ENCODE measurements at regions not wholly inside any gene's neighbourhood (a gene's known extent, or its start where the extent isn't known, plus 50 kb on each side); places are given as distances from the start of the nearest gene placed in this dataset.

DNA sequence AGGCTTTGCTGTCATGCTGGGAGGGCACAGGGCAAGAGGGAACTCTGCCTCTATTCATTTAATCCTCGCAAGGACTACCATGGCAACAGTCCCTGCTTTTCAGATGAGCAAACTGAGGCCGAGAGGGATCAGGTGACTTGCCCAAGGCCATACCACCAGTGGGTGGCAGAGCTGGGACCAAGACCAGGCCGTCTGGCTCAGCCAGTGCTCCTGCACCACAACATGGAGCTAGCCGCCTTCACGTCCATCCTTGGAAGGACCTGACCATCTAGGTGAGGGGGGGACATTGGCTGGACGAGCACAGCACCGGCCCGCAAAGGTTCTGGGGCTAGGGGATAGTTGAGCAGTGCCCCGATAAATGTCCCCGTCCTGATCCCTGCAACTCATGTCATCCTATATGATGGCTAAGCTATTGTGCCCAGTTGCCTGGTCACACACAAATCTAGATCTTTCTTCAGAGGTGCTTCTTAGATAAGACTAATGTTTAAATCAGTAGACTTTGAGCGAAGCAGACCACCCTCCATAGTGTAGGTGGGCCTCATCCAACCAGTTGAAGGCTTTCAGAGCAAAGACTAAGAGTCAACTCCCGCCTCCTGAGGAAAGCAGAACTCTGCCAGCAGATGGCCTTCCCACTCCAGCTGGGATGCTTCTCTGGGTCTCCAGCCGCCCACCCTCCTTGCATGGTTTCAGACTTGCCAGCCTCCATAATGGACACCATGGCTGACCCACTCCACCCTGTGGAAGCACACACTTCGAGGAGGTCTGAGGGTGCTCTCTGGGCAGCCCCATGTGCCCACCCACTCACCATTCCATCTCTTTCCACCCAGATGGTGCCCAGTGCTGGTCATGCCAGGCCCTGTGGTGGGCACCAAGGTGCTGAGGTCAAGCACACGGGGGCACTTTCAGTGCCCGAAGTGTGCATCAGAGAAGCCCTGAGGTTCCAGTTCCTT, 214.8 kb upstream of the RAB6C start:
- Histone ChIP-seq H3K36me3 (ENCODE audit: control insufficient read depth, insufficient read depth, low read length) (no peaks in the 10 kb centered on the region), H3K9ac (no peak overlapping the region), H3K4me3 (ENCODE audit: low read depth, low read length) (no peak overlapping the region), H3K27ac (no peak overlapping the region), H3K27me3 (ENCODE audit: control insufficient read depth, insufficient read depth, low read length) (no peaks in the 10 kb centered on the region), H3K79me2 (no peaks in the 10 kb centered on the region), H3K4me2 (ENCODE audit: low read length) (no peak overlapping the region), H3K4me1 (no peaks in the 10 kb centered on the region), H3K9me3 (ENCODE audit: control insufficient read depth, low read length) (no peaks in the 10 kb centered on the region), H2AFZ (no peak overlapping the region)
- TF ChIP-seq CTCF (IDR thresholded peaks at IDR 0.05) = no peak

GRCh38 chr2:129765326-129765677, 214.2 kb upstream of the RAB6C start:
- no peaks in the 10 kb centered on the region for H3K79me2 ChIP-seq

GRCh38 chr2:129765678-129766351, 213.7 kb upstream of the RAB6C start:
- no peaks in the 10 kb centered on the region for H3K27me3 ChIP-seq (ENCODE audit: control insufficient read depth, insufficient read depth, low read length)
- H2AFZ ChIP-seq = no peak overlapping the region
- no peaks in the 10 kb centered on the region for H3K4me1 ChIP-seq
- H3K79me2 ChIP-seq = no peaks in the 10 kb centered on the region
- TF ChIP-seq CTCF (IDR thresholded peaks at IDR 0.05) = no peak
- H3K4me2 ChIP-seq (ENCODE audit: low read length) = no peak overlapping the region
- H3K4me3 ChIP-seq (ENCODE audit: low read depth, low read length) = no peak overlapping the region
- no peaks in the 10 kb centered on the region for H3K9me3 ChIP-seq (ENCODE audit: control insufficient read depth, low read length)
- no peak overlapping the region for H3K27ac ChIP-seq
- H3K36me3 ChIP-seq (ENCODE audit: control insufficient read depth, insufficient read depth, low read length) = no peaks in the 10 kb centered on the region
- H3K9ac ChIP-seq = no peak overlapping the region

More at GRCh38 chr2:129765326-129765677, 214.2 kb upstream of the RAB6C start:
- H3K27me3 ChIP-seq (ENCODE audit: control insufficient read depth, insufficient read depth, low read length) = no peaks in the 10 kb centered on the region
- no peak overlapping the region for H3K9ac ChIP-seq
- H3K4me3 ChIP-seq (ENCODE audit: low read depth, low read length) = no peak overlapping the region
- no peak overlapping the region for H3K27ac ChIP-seq
- no peaks in the 10 kb centered on the region for H3K4me1 ChIP-seq
- no peaks in the 10 kb centered on the region for H3K36me3 ChIP-seq (ENCODE audit: control insufficient read depth, insufficient read depth, low read length)
- H2AFZ ChIP-seq = no peak overlapping the region
- H3K9me3 ChIP-seq (ENCODE audit: control insufficient read depth, low read length) = no peaks in the 10 kb centered on the region
- H3K4me2 ChIP-seq (ENCODE audit: low read length) = no peak overlapping the region
- TF ChIP-seq CTCF (IDR thresholded peaks at IDR 0.05) = no peak

DNA sequence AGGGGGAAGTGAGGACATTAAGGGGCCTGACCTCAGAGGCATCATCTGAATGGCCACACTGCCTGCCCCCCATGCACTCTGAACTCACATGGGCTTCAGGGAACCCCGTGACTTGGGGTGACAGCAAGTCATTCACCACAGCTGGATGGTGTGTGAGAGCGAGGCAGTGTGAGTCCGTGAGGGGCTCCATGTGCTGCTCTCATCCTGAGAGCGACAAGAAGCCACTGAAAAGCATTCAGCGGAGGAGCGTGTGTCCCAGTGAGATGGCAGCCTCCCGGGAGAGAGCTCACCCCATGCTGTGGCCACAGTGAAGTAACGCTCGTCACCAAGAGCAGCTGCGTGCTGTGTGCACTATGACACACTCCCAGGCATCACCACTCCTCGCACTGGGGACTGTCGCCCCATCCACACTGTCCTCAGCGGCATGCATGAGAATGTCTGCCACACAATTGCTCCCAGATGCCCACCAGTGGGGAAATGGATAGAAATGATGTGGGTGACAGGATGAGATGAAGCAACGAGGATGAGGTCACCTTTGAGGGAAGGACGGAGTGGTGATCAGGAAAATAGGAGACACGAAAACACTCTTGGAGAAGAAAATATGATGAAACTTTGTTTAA, 213.0 kb upstream of the RAB6C start:
- no peaks in the 10 kb centered on the region for H3K4me1 ChIP-seq
- no peaks in the 10 kb centered on the region for H3K36me3 ChIP-seq (ENCODE audit: control insufficient read depth, insufficient read depth, low read length)
- H3K79me2 ChIP-seq = no peaks in the 10 kb centered on the region
- no peaks in the 10 kb centered on the region for H3K9me3 ChIP-seq (ENCODE audit: control insufficient read depth, low read length)
- TF ChIP-seq CTCF (IDR thresholded peaks at IDR 0.05) = no peak
- H3K4me2 ChIP-seq (ENCODE audit: low read length) = no peak overlapping the region
- H3K4me3 ChIP-seq (ENCODE audit: low read depth, low read length) = no peak overlapping the region
- no peak overlapping the region for H2AFZ ChIP-seq
- no peak overlapping the region for H3K9ac ChIP-seq
- no peaks in the 10 kb centered on the region for H3K27me3 ChIP-seq (ENCODE audit: control insufficient read depth, insufficient read depth, low read length)
- no peak overlapping the region for H3K27ac ChIP-seq

Data from parathyroid adenoma (tissue), 2 donors.